ENCODE measurements at regions not wholly inside any gene's neighbourhood (a gene's known extent, or its start where the extent isn't known, plus 50 kb on each side); places are given as distances from the start of the nearest gene placed in this dataset.

- TF ChIP-seq PRDM4 (tag by site-specific recombination; IDR thresholded peaks at IDR 0.05) = no peak
- TF ChIP-seq PRDM10 (tag by site-specific recombination; IDR thresholded peaks at IDR 0.05) = peak; percentile 65
- no peak for TF ChIP-seq ZNF747 (tag by site-specific recombination; IDR thresholded peaks at IDR 0.05)
- TF ChIP-seq ZNF843 (tag by site-specific recombination; IDR thresholded peaks at IDR 0.05) = no peak
- TF ChIP-seq ZNF157 (tag by site-specific recombination; IDR thresholded peaks at IDR 0.05) = no peak
- TF ChIP-seq ZNF544 (tag by site-specific recombination; IDR thresholded peaks at IDR 0.05) = no peak
Measured at GRCh38 chr10:63738410-63738809, 217.2 kb downstream of the REEP3 start (continued).

- Histone ChIP-seq H3K4me3 (ENCODE audit: low read depth, low read length) (no peak overlapping the region), H3K36me3 (ENCODE audit: control insufficient read depth in 2 of 2, insufficient read depth in 1 of 2, low read length in 2 of 2) (no peaks in the 10 kb centered on the region), H3K27ac (ENCODE audit: extremely low read depth, low read depth, low read length) (no peak overlapping the region), H3K4me1 (ENCODE audit: control insufficient read depth, insufficient read depth, low read length) (no peaks in the 10 kb centered on the region), H3K9me3 (ENCODE audit: control insufficient read depth, insufficient read depth, low read depth, low read length) (no peaks in the 10 kb centered on the region)
- ChIA-PET POLR2A (no interaction called here), CTCF (no interaction called here)
- no peak for TF ChIP-seq ZNF558 (tag by site-specific recombination; IDR thresholded peaks at IDR 0.05)
- TF ChIP-seq ZFP41 (tag by site-specific recombination; IDR thresholded peaks at IDR 0.05; ENCODE audit: borderline replicate concordance) = no peak
- TF ChIP-seq ZNF112 (tag by site-specific recombination; IDR thresholded peaks at IDR 0.05) = no peak
- TF ChIP-seq SCRT2 (tag by site-specific recombination; IDR thresholded peaks at IDR 0.05) = no peak
- TF ChIP-seq ZNF138 (tag by site-specific recombination; IDR thresholded peaks at IDR 0.05; ENCODE audit: borderline replicate concordance) = no peak
- TF ChIP-seq ZFP37 (tag by site-specific recombination; IDR thresholded peaks at IDR 0.05) = no peak
- no peak for TF ChIP-seq ZNF404 (tag by site-specific recombination; IDR thresholded peaks at IDR 0.05)
- no peak for TF ChIP-seq ZNF670 (tag by site-specific recombination; IDR thresholded peaks at IDR 0.05; ENCODE audit: low read depth)
- TF ChIP-seq ZNF654 (tag by site-specific recombination; IDR thresholded peaks at IDR 0.05; ENCODE audit: low read depth) = no peak
- no peak for TF ChIP-seq ZNF2 (tag by site-specific recombination; IDR thresholded peaks at IDR 0.05)
- no peak for TF ChIP-seq ZNF623 (tag by site-specific recombination; IDR thresholded peaks at IDR 0.05)
- no peak for TF ChIP-seq ZNF645 (tag by site-specific recombination; IDR thresholded peaks at IDR 0.05)
Measured at GRCh38 chr10:63744060-63744941, 223.1 kb downstream of the REEP3 start.
